SJCRH30 (cell line): ENCODE measurements at regions not wholly inside any gene's neighbourhood (a gene's known extent, or its start where the extent isn't known, plus 50 kb on each side); places are given as distances from the start of the nearest gene placed in this dataset.
A peak's percentile ranks its signal among the peaks of the same experiment; 100 is the strongest.

Experiments
- DNase-seq, 2 experiments: peaks; one replicate each; pipeline ENCODE4 v3.0.0-alpha.2; 2015 to 2020
- H3K27ac ChIP-seq: fragments of 250-450 bp; sonication (Bioruptor Pico); 2 replicates; pipeline ENCODE4 v1.5.1; 2020; ENCODE audit warnings: mild to moderate bottlenecking, moderate library complexity
- H3K27me3 ChIP-seq: fragments of 250-450 bp; sonication (Bioruptor Pico); 2 replicates; pipeline ENCODE4 v1.5.1; 2020; ENCODE audit warnings: mild to moderate bottlenecking, moderate library complexity
- H3K36me3 ChIP-seq: fragments of 250-450 bp; sonication (Bioruptor Pico); 2 replicates; pipeline ENCODE4 v1.5.1; 2020; ENCODE audit warnings: mild to moderate bottlenecking, moderate library complexity
- H3K4me1 ChIP-seq: fragments of 250-450 bp; sonication (Bioruptor Pico); 2 replicates; pipeline ENCODE4 v1.5.1; 2020; ENCODE audit warnings: mild to moderate bottlenecking, moderate library complexity
- H3K4me3 ChIP-seq: fragments of 250-450 bp; sonication (Bioruptor Pico); 2 replicates; pipeline ENCODE4 v1.5.1; 2020; ENCODE audit warnings: mild to moderate bottlenecking, moderate library complexity
- H3K9me3 ChIP-seq: fragments of 250-450 bp; sonication (Bioruptor Pico); replicated peaks from 2 replicates; pipeline ENCODE4 v1.5.1; 2020; ENCODE audit warnings: mild to moderate bottlenecking, moderate library complexity

DNA sequence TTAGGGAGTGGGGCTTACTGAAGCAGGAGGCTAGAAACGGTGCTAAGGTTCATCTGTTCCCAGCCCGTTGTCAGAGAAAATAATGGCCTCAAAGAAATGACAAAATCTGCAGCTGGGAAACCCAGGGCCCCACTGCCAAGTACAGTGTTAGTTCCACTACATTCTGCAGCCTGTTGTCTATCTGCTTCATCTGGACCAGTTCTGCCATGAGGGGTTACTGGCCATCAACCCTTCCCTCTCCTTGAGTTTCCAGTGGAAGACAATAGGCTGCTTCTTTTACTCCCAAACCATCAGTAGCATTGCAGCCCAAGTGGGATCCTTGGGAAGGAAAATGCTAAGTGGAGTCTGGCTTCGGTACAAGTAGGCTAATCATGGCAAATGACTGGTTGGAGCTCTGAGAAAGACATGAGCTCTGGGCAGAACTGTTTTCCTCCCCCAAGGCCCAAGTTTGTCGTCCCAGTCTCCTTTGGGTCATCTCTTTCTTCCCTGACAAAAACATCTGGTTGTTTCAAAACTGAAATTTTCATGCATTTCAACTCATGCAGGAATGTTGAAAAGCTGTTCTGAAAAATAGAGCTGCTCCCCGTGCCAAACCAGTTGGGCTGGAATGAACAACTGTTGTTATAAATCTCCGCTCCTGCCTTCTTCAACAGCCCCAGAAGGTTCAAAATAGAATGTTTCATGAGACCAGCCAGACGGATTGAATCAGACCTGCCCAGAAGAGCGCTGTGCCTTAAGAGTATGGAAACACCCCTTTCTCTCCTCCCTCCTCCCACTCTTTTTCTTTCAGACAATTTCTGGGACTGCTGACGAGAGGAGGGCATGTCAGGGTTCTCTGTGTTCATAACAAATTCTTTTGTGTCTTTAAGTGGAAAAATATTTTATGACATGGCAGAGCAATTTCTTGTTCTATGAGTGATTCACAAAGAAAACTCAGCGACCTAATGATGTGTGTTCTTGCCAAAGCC is 116.6 kb downstream of the RAB18 start:
- Histone ChIP-seq H3K27ac (peak overlapping the region; percentile 34; the same call in 1 of the 2 replicates), H3K36me3 (no peaks in the 10 kb centered on the region), H3K27me3 (no peaks in the 10 kb centered on the region), H3K4me1 (peaks cover 7% of the 10 kb centered on the region), H3K9me3 (no peaks in the 10 kb centered on the region), H3K4me3 (peak overlapping the region; percentile 11)
- peak; percentile 43 to 55 for DNase-seq

- DNase-seq = no peak
- Histone ChIP-seq H3K4me1 (peaks cover 7% of the 10 kb centered on the region), H3K9me3 (no peaks in the 10 kb centered on the region), H3K27ac (no peak overlapping the region), H3K36me3 (no peaks in the 10 kb centered on the region), H3K27me3 (no peaks in the 10 kb centered on the region), H3K4me3 (no peak overlapping the region; the same call in 1 of the 2 replicates)
Observed at GRCh38 chr10:27621461-27621860, 117.4 kb downstream of the RAB18 start.

- Histone ChIP-seq H3K9me3 (no peaks in the 10 kb centered on the region), H3K4me1 (peaks cover 7% of the 10 kb centered on the region), H3K27me3 (no peaks in the 10 kb centered on the region), H3K36me3 (no peaks in the 10 kb centered on the region), H3K4me3 (no peak overlapping the region), H3K27ac (no peak overlapping the region)
- DNase-seq = no peak
Observed at GRCh38 chr10:27622596-27622995, 118.5 kb downstream of the RAB18 start.
